ENCODE measurements at regions not wholly inside any gene's neighbourhood (a gene's known extent, or its start where the extent isn't known, plus 50 kb on each side); places are given as distances from the start of the nearest gene placed in this dataset.

DNA sequence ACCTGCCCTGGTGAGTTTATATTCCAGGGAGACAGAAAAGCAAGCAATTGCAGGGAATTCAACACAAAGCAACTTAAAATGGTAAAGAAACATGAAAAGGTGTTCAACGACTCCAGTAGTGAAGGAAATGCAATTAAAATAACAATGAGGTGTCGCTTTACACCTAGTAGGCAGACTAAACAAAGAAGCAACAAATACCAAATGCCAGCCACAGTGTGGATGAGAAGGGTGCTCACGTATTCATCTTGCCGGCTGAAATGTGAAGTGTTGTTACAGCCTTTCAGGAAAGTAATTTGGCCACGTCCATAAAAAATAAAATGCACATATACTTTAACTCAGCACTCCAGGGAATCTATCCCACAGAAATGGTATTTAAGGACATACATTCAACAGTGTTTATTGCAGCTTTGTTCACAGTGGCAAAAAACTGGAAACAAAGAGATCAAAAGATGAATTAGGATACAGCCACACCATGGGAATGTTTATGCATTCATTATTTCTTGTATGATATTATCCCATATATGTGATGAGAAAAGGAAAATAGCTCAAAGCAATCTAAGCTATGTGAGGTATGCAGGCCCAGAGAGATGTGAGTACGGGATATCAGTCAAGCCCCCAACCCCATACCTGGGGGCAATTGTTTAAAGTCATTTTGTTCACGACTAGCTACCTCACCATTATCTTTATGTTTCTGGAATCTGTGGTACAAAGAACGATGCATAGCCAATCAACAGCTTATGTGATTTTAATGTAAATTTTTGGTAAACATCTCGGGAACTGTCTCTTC, 266.0 kb upstream of the SOX4 start:
- TF ChIP-seq, protein P1, sequence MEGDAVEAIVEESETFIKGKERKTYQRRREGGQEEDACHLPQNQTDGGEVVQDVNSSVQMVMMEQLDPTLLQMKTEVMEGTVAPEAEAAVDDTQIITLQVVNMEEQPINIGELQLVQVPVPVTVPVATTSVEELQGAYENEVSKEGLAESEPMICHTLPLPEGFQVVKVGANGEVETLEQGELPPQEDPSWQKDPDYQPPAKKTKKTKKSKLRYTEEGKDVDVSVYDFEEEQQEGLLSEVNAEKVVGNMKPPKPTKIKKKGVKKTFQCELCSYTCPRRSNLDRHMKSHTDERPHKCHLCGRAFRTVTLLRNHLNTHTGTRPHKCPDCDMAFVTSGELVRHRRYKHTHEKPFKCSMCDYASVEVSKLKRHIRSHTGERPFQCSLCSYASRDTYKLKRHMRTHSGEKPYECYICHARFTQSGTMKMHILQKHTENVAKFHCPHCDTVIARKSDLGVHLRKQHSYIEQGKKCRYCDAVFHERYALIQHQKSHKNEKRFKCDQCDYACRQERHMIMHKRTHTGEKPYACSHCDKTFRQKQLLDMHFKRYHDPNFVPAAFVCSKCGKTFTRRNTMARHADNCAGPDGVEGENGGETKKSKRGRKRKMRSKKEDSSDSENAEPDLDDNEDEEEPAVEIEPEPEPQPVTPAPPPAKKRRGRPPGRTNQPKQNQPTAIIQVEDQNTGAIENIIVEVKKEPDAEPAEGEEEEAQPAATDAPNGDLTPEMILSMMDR (IDR thresholded peaks at IDR 0.05; ENCODE audit: control extremely low read depth, extremely low read depth), result no peak
- no peaks in the 10 kb centered on the region for H3K9me3 ChIP-seq (ENCODE audit: control insufficient read depth in 4 of 4, insufficient read depth in 3 of 4, low read length in 3 of 4)
- no peak overlapping the region for H3K27ac ChIP-seq (ENCODE audit: low read depth in 1 of 2, low read length in 1 of 2)
- WGBS, 2 donors, result 75 to 78% methylated on average over 9 of the region's 9 CpGs
- H3K4me1 ChIP-seq (ENCODE audit: control insufficient read depth in 5 of 5, insufficient read depth in 5 of 5, low read length in 5 of 5), result peaks cover 0 to 6% (median 0%) of the 10 kb centered on the region in 5 donors
- H3K9ac ChIP-seq (ENCODE audit: insufficient read depth in 1 of 2, low read length in 2 of 2), result no peak overlapping the region
- no peak overlapping the region for H3K4me3 ChIP-seq
- ATAC-seq (ENCODE audit: insufficient read depth, low FRiP score) (no peak), DNase-seq (no peak)
- no peaks in the 10 kb centered on the region for H3K27me3 ChIP-seq (ENCODE audit: control insufficient read depth in 3 of 3, insufficient read depth in 3 of 3, low read length in 2 of 3)
- no peaks in the 10 kb centered on the region for H3K36me3 ChIP-seq (ENCODE audit: control insufficient read depth in 4 of 4, insufficient read depth in 4 of 4, low read length in 4 of 4)

GRCh38 chr6:21331235-21331634, 262.3 kb upstream of the SOX4 start:
- 42 to 62% methylated on average over 7 of the region's 7 CpGs for WGBS, 2 donors
- DNase-seq (peak; percentile 58 to 78 (median 73)), ATAC-seq (ENCODE audit: insufficient read depth, low FRiP score) (no peak)
- Histone ChIP-seq H3K4me3 (no peak overlapping the region), H3K9me3 (ENCODE audit: control insufficient read depth in 4 of 4, insufficient read depth in 3 of 4, low read length in 3 of 4) (no peaks in the 10 kb centered on the region), H3K27ac (ENCODE audit: low read depth in 1 of 2, low read length in 1 of 2) (no peak overlapping the region), H3K9ac (ENCODE audit: insufficient read depth in 1 of 2, low read length in 2 of 2) (no peak overlapping the region), H3K27me3 (ENCODE audit: control insufficient read depth in 3 of 3, insufficient read depth in 3 of 3, low read length in 2 of 3) (no peaks in the 10 kb centered on the region), H3K4me1 (ENCODE audit: control insufficient read depth in 5 of 5, insufficient read depth in 5 of 5, low read length in 5 of 5) (peaks cover 0 to 10% (median 0%) of the 10 kb centered on the region in 5 donors), H3K36me3 (ENCODE audit: control insufficient read depth in 4 of 4, insufficient read depth in 4 of 4, low read length in 4 of 4) (no peaks in the 10 kb centered on the region)
- TF ChIP-seq, protein P1 (IDR thresholded peaks at IDR 0.05; ENCODE audit: control extremely low read depth, extremely low read depth), result no peak

GRCh38 chr6:21332077-21332476, 261.5 kb upstream of the SOX4 start:
- 86 to 88% methylated on average over 5 of the region's 5 CpGs for WGBS, 2 donors
- Histone ChIP-seq H3K9me3 (ENCODE audit: control insufficient read depth in 4 of 4, insufficient read depth in 3 of 4, low read length in 3 of 4) (peaks cover 0 to 1% (median 0%) of the 10 kb centered on the region in 4 donors), H3K9ac (ENCODE audit: insufficient read depth in 1 of 2, low read length in 2 of 2) (no peak overlapping the region), H3K4me1 (ENCODE audit: control insufficient read depth in 5 of 5, insufficient read depth in 5 of 5, low read length in 5 of 5) (peaks cover 0 to 10% (median 0%) of the 10 kb centered on the region in 5 donors), H3K4me3 (no peak overlapping the region), H3K27me3 (ENCODE audit: control insufficient read depth in 3 of 3, insufficient read depth in 3 of 3, low read length in 2 of 3) (no peaks in the 10 kb centered on the region), H3K36me3 (ENCODE audit: control insufficient read depth in 4 of 4, insufficient read depth in 4 of 4, low read length in 4 of 4) (no peaks in the 10 kb centered on the region), H3K27ac (ENCODE audit: low read depth in 1 of 2, low read length in 1 of 2) (no peak overlapping the region)
- ATAC-seq (ENCODE audit: insufficient read depth, low FRiP score) (no peak), DNase-seq (no peak)
- TF ChIP-seq, protein P1 (IDR thresholded peaks at IDR 0.05; ENCODE audit: control extremely low read depth, extremely low read depth), result no peak

All from lung (tissue), 11 donors.